K562 (cell line): ENCODE measurements at regions not wholly inside any gene's neighbourhood (a gene's known extent, or its start where the extent isn't known, plus 50 kb on each side); places are given as distances from the start of the nearest gene placed in this dataset.
A peak's percentile ranks its signal among the peaks of the same experiment; 100 is the strongest.

Source experiments
- ATAC-seq: fragments of 200-7000 bp; cut with Tn5 transposase; 3 replicates; pipeline ENCODE4 v1.9.1; 2020; ENCODE audit warnings: moderate library complexity
- BruUV-seq: library from RNA; stranded (reverse); fragments of 400-500 nt; replicated peaks from 2 replicates; lab custom pipeline; 2021; lab: Mats Ljungman, UMichigan
- CTCF ChIA-PET: fragments of 300-600 bp; formaldehyde crosslinking; extraction: SDS; loops from one replicate; lab custom pipeline; 2021; ENCODE audit warnings: low intra/inter-chr PET ratio; lab: Yijun Ruan, JAX
- POLR2A ChIA-PET: fragments of 300-600, 350-650 bp; sonication (Branson Sonifier 250); formaldehyde crosslinking; extraction: SDS; loops from one replicate; lab custom pipeline; 2021; ENCODE audit warnings: antibody characterized with exemption, inconsistent platforms; lab: Yijun Ruan, JAX
- DNase-seq, 4 experiments: peaks; one replicate each; pipeline versions ENCODE4 v3.0.0 to v3.0.0-alpha.2; 2011 to 2018; ENCODE audit warnings: low spot score in 3 of 4, mixed read lengths in 3 of 4; ENCODE audit errors: extremely low read depth in 1 of 4
- FAIRE-seq: peaks from 2 replicates; lab custom pipeline; 2011; peaks lifted over from hg19 to GRCh38; lab: Jason Lieb, UNC
- H2AFZ ChIP-seq: 2 replicates; pipeline ENCODE4 v1.6.0; 2011; ENCODE audit warnings: low read depth, low read length, control low read depth, inconsistent platforms
- H3K27ac ChIP-seq: fragments of 200-600 bp; 3 replicates; pipeline ENCODE4 v1.8.0; 2011; ENCODE audit warnings: low read depth, mild to moderate bottlenecking, control low read depth, inconsistent platforms, low read length, moderate library complexity, mixed read lengths; ENCODE audit errors: extremely low read depth
- H3K27me3 ChIP-seq, 2 experiments: fragments of 300-600 bp in 1 of 2; 2 replicates in 1 of 2; 3 replicates in 1 of 2; pipeline versions ENCODE4 v1.6.0 to v1.8.0; 2011; ENCODE audit warnings: inconsistent platforms in 2 of 2, low read length in 2 of 2, mild to moderate bottlenecking in 1 of 2, mixed read lengths in 1 of 2, moderate library complexity in 1 of 2; ENCODE audit not compliant: control insufficient read depth in 2 of 2, insufficient read depth in 2 of 2
- H3K36me3 ChIP-seq: fragments of 300-600 bp; 3 replicates; pipeline ENCODE4 v1.8.0; 2011; ENCODE audit warnings: mild to moderate bottlenecking, low read length, inconsistent platforms; ENCODE audit not compliant: control insufficient read depth, insufficient read depth
- H3K4me1 ChIP-seq, 2 experiments: fragments of 200-600 bp in 1 of 2; replicated peaks in 1 of 2; 2 replicates in 1 of 2; 3 replicates in 1 of 2; pipeline versions ENCODE4 v1.5.1 to v1.8.0; 2011; ENCODE audit warnings: inconsistent platforms in 2 of 2, low read length in 2 of 2, mild to moderate bottlenecking in 1 of 2, mixed read lengths in 1 of 2, moderate library complexity in 1 of 2; ENCODE audit not compliant: control insufficient read depth in 2 of 2, insufficient read depth in 2 of 2
- H3K4me2 ChIP-seq: 2 replicates; pipeline ENCODE4 v1.6.1; 2011; ENCODE audit warnings: low read length, control low read depth, inconsistent platforms, mixed read lengths; ENCODE audit not compliant: insufficient read depth
- H3K4me3 ChIP-seq: fragments of 200-600 bp; sonication (generic), shearing (Covaris generic); 2 replicates; pipeline ENCODE4 v1.5.1; 2016; ENCODE audit warnings: control low read depth, inconsistent platforms
- H3K79me2 ChIP-seq: fragments of 200-600 bp; 3 replicates; pipeline ENCODE4 v1.8.0; 2011; ENCODE audit warnings: low read length, inconsistent platforms; ENCODE audit not compliant: control insufficient read depth, insufficient read depth
- H3K9ac ChIP-seq, 2 experiments: 2 replicates each; pipeline versions ENCODE4 v1.6.0 to v1.6.1; 2011; ENCODE audit warnings: low read depth in 2 of 2, low read length in 2 of 2, control low read depth in 1 of 2, inconsistent platforms in 1 of 2, mild to moderate bottlenecking in 1 of 2, mixed read lengths in 1 of 2; ENCODE audit not compliant: insufficient read depth in 1 of 2
- H3K9me1 ChIP-seq: one replicate; pipeline ENCODE4 v1.6.0; 2011; ENCODE audit warnings: inconsistent platforms, mild to moderate bottlenecking, low read length, moderate library complexity; ENCODE audit not compliant: control insufficient read depth, insufficient read depth
- H3K9me3 ChIP-seq: replicated peaks from 2 replicates; pipeline ENCODE4 v1.5.1; 2011; ENCODE audit warnings: low read depth, low read length, inconsistent platforms; ENCODE audit not compliant: control insufficient read depth, insufficient read depth
- H4K20me1 ChIP-seq: replicated peaks from 2 replicates; pipeline ENCODE4 v1.6.1; 2011; ENCODE audit warnings: low read length, inconsistent platforms, mixed read lengths; ENCODE audit not compliant: control insufficient read depth, insufficient read depth
- ADNP ChIP-seq: fragments of 200-800 bp; sonication (Bioruptor generic); IDR thresholded peaks from 2 replicates; pipeline ENCODE4 v1.6.1; 2016; ENCODE audit warnings: missing genetic modification characterization, missing compliant biosample characterization
- ATF7 ChIP-seq: fragments of 450-650 bp; IDR thresholded peaks from 2 replicates; pipeline ENCODE4 v1.7.1; 2014; ENCODE audit warnings: mild to moderate bottlenecking, moderate library complexity
- EP400 ChIP-seq: fragments of 450-650 bp; IDR thresholded peaks from 2 replicates; pipeline ENCODE4 v1.6.1; 2017; ENCODE audit warnings: antibody characterized with exemption, mild to moderate bottlenecking, moderate library complexity
- ETV1 ChIP-seq: fragments of 450-650 bp; conservative IDR thresholded peaks from 2 replicates; pipeline ENCODE4 v1.6.1; 2016; ENCODE audit warnings: missing genetic modification characterization, control low read depth, low read depth, missing compliant biosample characterization
- FOXA3 ChIP-seq, 2 experiments: fragments of 450-650 bp in 1 of 2; sonication (generic) in 1 of 2; formaldehyde crosslinking; IDR thresholded peaks in 1 of 2; conservative IDR thresholded peaks in 1 of 2; 2 replicates each; pipeline versions ENCODE4 v1.4.0 to v1.8.0; 2020 to 2022; ENCODE audit warnings: mild to moderate bottlenecking in 2 of 2, missing genetic modification reagents in 1 of 2
- L3MBTL2 ChIP-seq: fragments of 450-650 bp; IDR thresholded peaks from 2 replicates; pipeline ENCODE4 v1.6.1; 2016; ENCODE audit warnings: mild to moderate bottlenecking, moderate library complexity
- PRDM10 ChIP-seq: fragments of 450-650 bp; IDR thresholded peaks from 2 replicates; pipeline ENCODE4 v1.6.1; 2018; ENCODE audit not compliant: partially characterized antibody
- SMARCA4 ChIP-seq: fragments of 450-650 bp; IDR thresholded peaks from 2 replicates; pipeline ENCODE4 v1.6.1; 2016
- SRSF1 ChIP-seq: fragments of 200-400 bp; formaldehyde crosslinking; IDR thresholded peaks from 2 replicates; pipeline ENCODE4 v1.6.1; 2017; ENCODE audit warnings: mild to moderate bottlenecking, low read depth, low read length, moderate library complexity
- ZHX1 ChIP-seq: fragments of 150-350 bp; conservative IDR thresholded peaks from 2 replicates; pipeline ENCODE4 v1.6.1; 2014; ENCODE audit warnings: low read length
- ZNF75A ChIP-seq: fragments of 450-650 bp; formaldehyde crosslinking; IDR thresholded peaks from 2 replicates; pipeline ENCODE4 v1.4.0; 2020; ENCODE audit warnings: mild to moderate bottlenecking
- WGBS: fragments of 100-300 bp; shearing (Covaris generic); methylation state at CpG from one replicate; pipeline ENCODE4 v1.1.6; 2016; ENCODE audit warnings: low coverage, mixed read lengths; ENCODE audit not compliant: insufficient coverage; ENCODE audit errors: missing lambda C conversion rate; 5-methylcytosine and 5-hydroxymethylcytosine counted together
- in situ Hi-C: fragments of 300-500 bp; cut with MboI; formaldehyde crosslinking; loops from 4 replicates; pipeline ENCODE4 v1.15.0; 2018; ENCODE audit warnings: inconsistent platforms, mixed read lengths
- intact Hi-C: fragments of 100-400 bp; cut with micrococcal nuclease; formaldehyde crosslinking; loops from 2 replicates; pipeline ENCODE4 v1.14.2; 2022

GRCh38 chr16:31694461-31694860 is 166.8 kb downstream of the AHSP start:
- ATAC-seq: no peak

GRCh38 chr16:31695667-31696066 is 168.0 kb downstream of the AHSP start:
- POLR2A ChIA-PET: interaction anchor here (0.6 to 1.3 kb wide), 4 partner anchors 13 to 516 kb away, joined by 3 to 5 read pairs (median 3); partner anchors contain the start of gene FUS
- CTCF ChIA-PET: no interaction called here
- intact Hi-C loops (loop anchor here (2.0 to 10.0 kb wide), 2 partner anchors 243 to 311 kb away; no protein-coding TSS in a partner anchor), in situ Hi-C loops (loop anchor here (10.0 kb wide), 3 partner anchors 241 to 741 kb away; partner anchors contain the start of genes ARMC5 and SETD1A)
- Histone ChIP-seq H3K9me3 (no peaks in the 10 kb centered on the region), H3K27ac (no peak overlapping the region), H2AFZ (no peak overlapping the region), H4K20me1 (no peaks in the 10 kb centered on the region), H3K27me3 (no peaks in the 10 kb centered on the region), H3K9me1 (no peaks in the 10 kb centered on the region), H3K4me1 (peaks cover 0 to 2% of the 10 kb centered on the region in 2 experiments; a peak in 2 of 5 replicates), H3K79me2 (peaks cover 4% of the 10 kb centered on the region), H3K9ac (no peak overlapping the region), H3K4me2 (no peak overlapping the region), H3K4me3 (no peak overlapping the region), H3K36me3 (no peaks in the 10 kb centered on the region; the same call in 2 of the 3 replicates)
- DNase-seq (peak in 1 of 4 experiments; percentile 31), FAIRE-seq (peak; percentile 46), ATAC-seq (peak; percentile 41)
- BruUV-seq: no TSS peak
- 8% methylated on average over 4 of the region's 4 CpGs for WGBS
- TF ChIP-seq ZHX1 (no peak), ETV1 (tag) (peak; percentile 71), SMARCA4 (no peak), L3MBTL2 (peak; percentile 54), ATF7 (peak; percentile 44; the same call in 1 of the 2 replicates), FOXA3 (CRISPR knock-in tag; conservative IDR thresholded peaks at IDR 0.05 in 1 of 2, IDR thresholded peaks at IDR 0.05 in 1 of 2) (no peak), ADNP (no peak), PRDM10 (peak; percentile 90)

More at GRCh38 chr16:31694461-31694860, 166.8 kb downstream of the AHSP start:
- H3K4me3 ChIP-seq: no peak overlapping the region
- no peaks in the 10 kb centered on the region; the same call in 2 of the 3 replicates for H3K36me3 ChIP-seq
- FAIRE-seq (peak; percentile 42), DNase-seq (no peak)
- no peaks in the 10 kb centered on the region; a peak in 1 of 5 replicates for H3K4me1 ChIP-seq
- ChIA-PET POLR2A (no interaction called here), CTCF (no interaction called here)
- WGBS: 83% methylated on average over 2 of the region's 2 CpGs
- H2AFZ ChIP-seq: no peak overlapping the region
- TF ChIP-seq ZNF75A (CRISPR knock-in tag): no peak
- TF ChIP-seq SRSF1: no peak
- TF ChIP-seq EP400: no peak
- in situ Hi-C loops: loop anchor here (10.0 kb wide), 3 partner anchors 240 to 740 kb away; partner anchors contain the start of genes ARMC5 and SETD1A
- H3K27ac ChIP-seq: no peak overlapping the region
- no peaks in the 10 kb centered on the region for H3K79me2 ChIP-seq
- no peak overlapping the region for H3K4me2 ChIP-seq
- intact Hi-C loops: loop anchor here (10.0 kb wide), 1 partner anchor 310 kb away; no protein-coding TSS in a partner anchor
- no TSS peak for BruUV-seq
- H3K9me3 ChIP-seq: no peaks in the 10 kb centered on the region
- no peaks in the 10 kb centered on the region for H3K27me3 ChIP-seq
- no peaks in the 10 kb centered on the region for H4K20me1 ChIP-seq
- H3K9ac ChIP-seq: no peak overlapping the region
- H3K9me1 ChIP-seq: no peaks in the 10 kb centered on the region
